Adrenal gland (tissue), 9 donors: ENCODE measurements at regions not wholly inside any gene's neighbourhood (a gene's known extent, or its start where the extent isn't known, plus 50 kb on each side); places are given as distances from the start of the nearest gene placed in this dataset.

Experiments
- DNase-seq, 7 donors: peaks; one replicate each; pipeline ENCODE4 v3.0.0-alpha.2; 2019 to 2020
- H3K27ac ChIP-seq, 5 donors: fragments of 200-600 bp; sonication (generic) in 4 of 5; 1 replicate in 3 of 5; 2 replicates in 2 of 5; pipeline versions ENCODE4 v1.5.1 to v1.8.0; 2016 to 2020; ENCODE audit warnings: mild to moderate bottlenecking in 1 of 5
- H3K27me3 ChIP-seq: fragments of 200-600 bp; 2 replicates; pipeline ENCODE4 v1.8.0; 2021
- H3K36me3 ChIP-seq, 2 donors: fragments of 200-600 bp; replicated peaks in 1 of 2; 1 replicate in 1 of 2; 2 replicates in 1 of 2; pipeline versions ENCODE4 v1.5.1 to v1.8.0; 2018 to 2022
- H3K4me1 ChIP-seq, 2 donors: fragments of 200-600 bp; replicated peaks in 1 of 2; 1 replicate in 1 of 2; 2 replicates in 1 of 2; pipeline versions ENCODE4 v1.5.1 to v1.8.0; 2018 to 2021
- H3K4me3 ChIP-seq, 4 donors: fragments of 200-600 bp; sonication (generic) in 3 of 4; one replicate each; pipeline ENCODE4 v1.5.1; 2016 to 2018
- H3K9me3 ChIP-seq, 3 donors: fragments of 200-600 bp; sonication (generic) in 1 of 3; replicated peaks in 1 of 3; 1 replicate in 2 of 3; 2 replicates in 1 of 3; pipeline versions ENCODE4 v1.5.1 to v1.8.0; 2016 to 2021
- POLR2A ChIP-seq, 2 donors: fragments of 450-650 bp; IDR thresholded peaks; one replicate each; pipeline ENCODE4 v1.6.1; 2017; ENCODE audit warnings: antibody characterized with exemption in 2 of 2, mild to moderate bottlenecking in 2 of 2, moderate library complexity in 1 of 2
- WGBS, 4 donors: extraction: QIAGEN DNeasy Blood & Tissue Kit in 2 of 4; methylation state at CpG; one replicate each; pipeline versions ENCODE4 v1.1.5 to v1.1.7; 2013 to 2017; 5-methylcytosine and 5-hydroxymethylcytosine counted together
- intact Hi-C, 2 donors: fragments of 100-400 bp; cut with DNase I; formaldehyde crosslinking; loops; one replicate each; pipeline versions ENCODE4 v1.14.1 to v1.15.0; 2022 to 2023
- TF ChIP-seq, protein P1 (sequence below), 6 experiments: fragments of 450-650 bp in 4 of 6; fragments of 200-600 bp in 2 of 6; sonication (generic) in 1 of 6; IDR thresholded peaks; 1 replicate in 5 of 6; 2 replicates in 1 of 6; pipeline versions ENCODE4 v1.5.1 to v1.8.0; 2016 to 2021; ENCODE audit warnings: antibody characterized with exemption in 6 of 6, mild to moderate bottlenecking in 2 of 6, moderate library complexity in 1 of 6
- donor health status: healthy with polysubstance abuse.
- donor health status: Bipolar disorder and iron deficiency.
- donor health status: DM: yes; HTN: yes; CAD: no.
- donor health status: DM: no; HTN: no; CAD: no.
- donor health status: DM: no; HTN: no; CAD: no.

DNA sequence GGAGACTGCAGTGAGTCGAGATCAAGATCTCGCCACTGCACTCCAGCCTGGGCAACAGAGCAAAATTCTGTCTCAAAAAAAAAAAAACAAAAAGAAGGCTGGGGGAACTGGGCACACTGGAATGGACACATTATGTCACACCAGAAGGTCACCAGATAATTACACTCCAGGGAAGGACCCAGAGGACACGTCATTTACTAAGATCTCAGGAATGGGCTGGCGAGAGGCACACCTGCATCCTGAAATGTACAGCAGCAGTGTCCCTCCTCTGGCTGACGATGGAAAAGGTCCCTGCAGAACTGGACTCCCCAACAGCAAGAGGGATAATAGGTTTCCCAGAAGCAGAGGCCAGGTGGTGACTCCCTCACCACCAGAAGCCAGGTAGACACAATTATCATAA, 243.5 kb downstream of the BCL11B start:
- no peaks in the 10 kb centered on the region for H3K36me3 ChIP-seq
- intact Hi-C loops: no loop called here
- no peak for TF ChIP-seq POLR2A (IDR thresholded peaks at IDR 0.05)
- TF ChIP-seq, protein P1, sequence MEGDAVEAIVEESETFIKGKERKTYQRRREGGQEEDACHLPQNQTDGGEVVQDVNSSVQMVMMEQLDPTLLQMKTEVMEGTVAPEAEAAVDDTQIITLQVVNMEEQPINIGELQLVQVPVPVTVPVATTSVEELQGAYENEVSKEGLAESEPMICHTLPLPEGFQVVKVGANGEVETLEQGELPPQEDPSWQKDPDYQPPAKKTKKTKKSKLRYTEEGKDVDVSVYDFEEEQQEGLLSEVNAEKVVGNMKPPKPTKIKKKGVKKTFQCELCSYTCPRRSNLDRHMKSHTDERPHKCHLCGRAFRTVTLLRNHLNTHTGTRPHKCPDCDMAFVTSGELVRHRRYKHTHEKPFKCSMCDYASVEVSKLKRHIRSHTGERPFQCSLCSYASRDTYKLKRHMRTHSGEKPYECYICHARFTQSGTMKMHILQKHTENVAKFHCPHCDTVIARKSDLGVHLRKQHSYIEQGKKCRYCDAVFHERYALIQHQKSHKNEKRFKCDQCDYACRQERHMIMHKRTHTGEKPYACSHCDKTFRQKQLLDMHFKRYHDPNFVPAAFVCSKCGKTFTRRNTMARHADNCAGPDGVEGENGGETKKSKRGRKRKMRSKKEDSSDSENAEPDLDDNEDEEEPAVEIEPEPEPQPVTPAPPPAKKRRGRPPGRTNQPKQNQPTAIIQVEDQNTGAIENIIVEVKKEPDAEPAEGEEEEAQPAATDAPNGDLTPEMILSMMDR (IDR thresholded peaks at IDR 0.05): no peak
- WGBS, 4 donors: 75 to 93% (median 81%) methylated on average over 5 of the region's 5 CpGs
- no peaks in the 10 kb centered on the region for H3K4me1 ChIP-seq
- H3K27me3 ChIP-seq: no peaks in the 10 kb centered on the region
- H3K27ac ChIP-seq: no peak overlapping the region
- DNase-seq: no peak
- H3K4me3 ChIP-seq: no peak overlapping the region
- no peaks in the 10 kb centered on the region for H3K9me3 ChIP-seq

DNA sequence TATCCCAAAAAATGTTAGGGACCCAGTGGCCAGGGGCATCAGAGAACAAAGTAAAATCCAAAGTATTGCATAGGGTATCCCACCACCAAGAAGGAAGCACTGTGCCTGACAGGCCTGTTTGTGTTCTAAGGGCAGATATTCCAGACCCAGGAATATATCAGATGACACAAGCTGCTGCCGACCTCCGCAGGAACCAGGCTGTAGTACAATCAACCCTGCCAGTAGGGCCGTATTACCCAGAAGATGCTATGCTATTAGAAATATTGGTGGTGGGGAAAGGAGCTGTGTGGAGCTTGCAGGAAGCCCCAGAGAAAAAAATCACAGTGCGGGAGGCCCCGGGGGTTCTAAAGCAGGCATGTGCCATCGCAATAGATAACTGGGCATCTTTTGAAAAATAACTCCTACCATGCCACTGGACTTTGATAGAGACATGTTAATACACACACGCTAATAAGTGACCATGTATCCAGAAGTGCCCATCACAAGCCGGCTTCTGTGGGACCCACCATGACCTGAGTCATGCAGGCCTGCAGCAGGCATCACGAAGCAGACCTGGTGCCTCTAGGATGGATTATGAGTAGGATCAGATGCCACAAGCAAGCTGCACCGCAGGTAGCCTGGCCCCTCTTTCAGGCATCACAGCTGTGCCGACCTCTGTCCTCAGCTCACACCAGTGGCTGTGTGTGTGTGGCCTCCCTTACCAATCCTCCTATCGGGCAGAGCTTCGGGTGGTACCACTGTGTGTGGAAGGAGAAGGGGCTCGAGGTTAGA, 242.7 kb downstream of the BCL11B start:
- Histone ChIP-seq H3K4me3 (no peak overlapping the region), H3K36me3 (no peaks in the 10 kb centered on the region), H3K27ac (no peak overlapping the region), H3K27me3 (no peaks in the 10 kb centered on the region), H3K9me3 (no peaks in the 10 kb centered on the region), H3K4me1 (no peaks in the 10 kb centered on the region)
- DNase-seq: no peak
- WGBS, 4 donors: 62 to 74% (median 66%) methylated on average over 11 to 14 of the region's 14 CpGs
- TF ChIP-seq, protein P1 (IDR thresholded peaks at IDR 0.05): no peak
- no peak for TF ChIP-seq POLR2A (IDR thresholded peaks at IDR 0.05)
- intact Hi-C loops: no loop called here

DNA sequence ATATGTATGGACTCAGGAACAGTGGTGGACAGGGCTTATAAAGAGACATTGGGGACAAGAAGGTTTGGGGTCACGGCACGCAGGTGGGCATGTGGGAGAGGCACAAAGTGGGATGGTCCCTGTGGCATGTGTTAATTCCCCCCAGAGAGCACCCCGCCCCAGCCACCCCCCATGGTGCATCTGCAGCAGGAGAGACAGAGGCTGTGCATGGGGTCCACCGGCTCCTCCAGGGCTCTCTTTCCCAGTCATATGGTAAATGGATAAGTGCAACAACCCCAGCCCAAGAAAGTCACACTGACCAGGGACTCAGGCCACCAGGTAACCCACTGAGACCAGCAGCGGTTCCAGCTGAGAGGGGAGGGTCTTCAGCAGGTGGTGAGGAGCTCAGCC, 242.1 kb downstream of the BCL11B start:
- H3K4me3 ChIP-seq: no peak overlapping the region
- H3K27ac ChIP-seq: no peak overlapping the region
- WGBS, 4 donors: 66 to 91% (median 85%) methylated on average over 5 of the region's 5 CpGs
- H3K27me3 ChIP-seq: no peaks in the 10 kb centered on the region
- intact Hi-C loops: no loop called here
- DNase-seq: no peak
- no peaks in the 10 kb centered on the region for H3K4me1 ChIP-seq
- no peak for TF ChIP-seq POLR2A (IDR thresholded peaks at IDR 0.05)
- TF ChIP-seq, protein P1 (IDR thresholded peaks at IDR 0.05): no peak
- H3K36me3 ChIP-seq: no peaks in the 10 kb centered on the region
- no peaks in the 10 kb centered on the region for H3K9me3 ChIP-seq

DNA sequence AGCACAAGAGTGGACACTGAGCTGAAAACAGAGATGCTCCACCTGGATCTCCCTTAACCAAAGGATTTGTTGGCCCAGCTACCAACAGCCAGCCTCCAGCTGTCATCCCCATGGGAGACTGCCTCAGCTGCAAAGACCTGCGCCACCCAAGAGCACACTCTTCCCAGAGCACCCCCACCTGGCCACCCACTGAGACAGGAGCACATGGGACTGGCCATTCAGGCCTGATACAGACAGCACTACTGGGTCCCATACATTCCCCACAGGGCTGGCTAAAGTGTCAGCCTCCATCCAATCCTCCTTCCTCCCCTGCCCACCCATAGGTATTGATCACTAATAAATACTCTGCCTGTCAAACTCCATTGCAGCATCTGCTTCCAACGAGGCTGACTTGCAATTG, 241.5 kb downstream of the BCL11B start:
- H3K9me3 ChIP-seq: no peaks in the 10 kb centered on the region
- peaks cover 0 to 2% of the 10 kb centered on the region in 2 donors for H3K4me1 ChIP-seq
- intact Hi-C loops: no loop called here
- H3K27ac ChIP-seq: no peak overlapping the region
- 57 to 74% (median 71%) methylated on average over 2 of the region's 2 CpGs for WGBS, 4 donors
- no peaks in the 10 kb centered on the region for H3K27me3 ChIP-seq
- no peak overlapping the region for H3K4me3 ChIP-seq
- H3K36me3 ChIP-seq: no peaks in the 10 kb centered on the region
- TF ChIP-seq, protein P1 (IDR thresholded peaks at IDR 0.05): no peak
- TF ChIP-seq POLR2A (IDR thresholded peaks at IDR 0.05): no peak
- DNase-seq: no peak
